DND-41 (cell line): ENCODE measurements at regions not wholly inside any gene's neighbourhood (a gene's known extent, or its start where the extent isn't known, plus 50 kb on each side); places are given as distances from the start of the nearest gene placed in this dataset.

ENCODE experiments used
- ATAC-seq: fragments of 200-7000 bp; cut with Tn5 transposase; 3 replicates; pipeline ENCODE4 v1.9.1; 2021; ENCODE audit warnings: low read depth; ENCODE audit not compliant: insufficient read depth
- DNase-seq: peaks from one replicate; pipeline ENCODE4 v3.0.0-alpha.2; 2020
- H2AFZ ChIP-seq: 2 replicates; pipeline ENCODE4 v1.6.0; 2012; ENCODE audit warnings: low read depth, low read length
- H3K27ac ChIP-seq: 2 replicates; pipeline ENCODE4 v1.5.1; 2012; ENCODE audit warnings: low read length, inconsistent platforms
- H3K27me3 ChIP-seq: fragments of 200-600 bp; sonication (generic); 2 replicates; pipeline ENCODE4 v1.6.0; 2012; ENCODE audit warnings: low read length, mild to moderate bottlenecking, inconsistent platforms; ENCODE audit not compliant: insufficient read depth, poor library complexity
- H3K36me3 ChIP-seq: 2 replicates; pipeline ENCODE4 v1.5.1; 2012; ENCODE audit warnings: low read length, inconsistent platforms; ENCODE audit not compliant: insufficient read depth
- H3K4me1 ChIP-seq: 2 replicates; pipeline ENCODE4 v1.5.1; 2012; ENCODE audit warnings: mild to moderate bottlenecking, low read length; ENCODE audit not compliant: insufficient read depth
- H3K4me2 ChIP-seq: 2 replicates; pipeline ENCODE4 v1.6.0; 2012; ENCODE audit warnings: mild to moderate bottlenecking, moderate library complexity, low read length, inconsistent platforms; ENCODE audit not compliant: insufficient read depth
- H3K4me3 ChIP-seq, 2 experiments: fragments of 200-600 bp in 1 of 2; shearing (Covaris generic) in 1 of 2; 2 replicates each; pipeline ENCODE4 v1.5.1; 2012 to 2016; ENCODE audit warnings: inconsistent platforms in 2 of 2, low read length in 2 of 2, mild to moderate bottlenecking in 2 of 2, low read depth in 1 of 2, moderate library complexity in 1 of 2
- H3K79me2 ChIP-seq: 2 replicates; pipeline ENCODE4 v1.6.0; 2012; ENCODE audit warnings: low read length, inconsistent platforms; ENCODE audit not compliant: insufficient read depth
- H3K9ac ChIP-seq: 2 replicates; pipeline ENCODE4 v1.6.0; 2012; ENCODE audit warnings: low read depth, mild to moderate bottlenecking, inconsistent platforms, low read length, moderate library complexity
- H3K9me3 ChIP-seq: 2 replicates; pipeline ENCODE4 v1.5.1; 2012; ENCODE audit warnings: low read length, moderate library complexity, mild to moderate bottlenecking, inconsistent platforms; ENCODE audit not compliant: insufficient read depth, severe bottlenecking
- H4K20me1 ChIP-seq: 2 replicates; pipeline ENCODE4 v1.6.0; 2012; ENCODE audit warnings: low read length; ENCODE audit not compliant: insufficient read depth
- EZH2 ChIP-seq: IDR thresholded peaks from 3 replicates; pipeline ENCODE4 v1.6.1; 2012; ENCODE audit warnings: borderline replicate concordance, low read depth, mild to moderate bottlenecking, moderate library complexity, low read length, inconsistent platforms; ENCODE audit not compliant: severe bottlenecking
- TF ChIP-seq, protein P1 (sequence below): IDR thresholded peaks from 2 replicates; pipeline ENCODE4 v1.5.1; 2012; ENCODE audit warnings: borderline replicate concordance, low read length, moderate library complexity, mild to moderate bottlenecking; ENCODE audit not compliant: poor library complexity, severe bottlenecking; ENCODE audit errors: extremely low read depth

DNA sequence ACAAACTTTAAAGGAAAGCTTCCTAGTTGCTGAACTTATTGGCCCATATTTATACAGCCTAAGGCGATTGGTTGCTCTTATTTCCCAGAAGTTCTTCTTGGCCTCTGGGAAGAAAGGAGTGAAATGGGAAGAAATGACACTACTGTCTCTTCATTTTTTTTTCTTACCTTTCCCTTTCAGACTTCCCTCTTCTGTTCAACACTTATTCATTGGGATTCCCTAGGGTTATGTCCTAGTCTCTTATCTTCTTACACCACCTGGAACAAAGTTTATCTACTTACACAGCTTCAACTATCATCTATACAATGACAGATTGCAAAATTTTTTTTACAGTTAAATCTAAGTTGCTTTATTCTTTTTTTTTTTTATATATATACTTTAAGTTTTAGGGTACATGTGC is 68.0 kb downstream of the SNX12 start:
- H3K79me2 ChIP-seq: no peaks in the 10 kb centered on the region
- no peak for TF ChIP-seq EZH2
- TF ChIP-seq, protein P1, sequence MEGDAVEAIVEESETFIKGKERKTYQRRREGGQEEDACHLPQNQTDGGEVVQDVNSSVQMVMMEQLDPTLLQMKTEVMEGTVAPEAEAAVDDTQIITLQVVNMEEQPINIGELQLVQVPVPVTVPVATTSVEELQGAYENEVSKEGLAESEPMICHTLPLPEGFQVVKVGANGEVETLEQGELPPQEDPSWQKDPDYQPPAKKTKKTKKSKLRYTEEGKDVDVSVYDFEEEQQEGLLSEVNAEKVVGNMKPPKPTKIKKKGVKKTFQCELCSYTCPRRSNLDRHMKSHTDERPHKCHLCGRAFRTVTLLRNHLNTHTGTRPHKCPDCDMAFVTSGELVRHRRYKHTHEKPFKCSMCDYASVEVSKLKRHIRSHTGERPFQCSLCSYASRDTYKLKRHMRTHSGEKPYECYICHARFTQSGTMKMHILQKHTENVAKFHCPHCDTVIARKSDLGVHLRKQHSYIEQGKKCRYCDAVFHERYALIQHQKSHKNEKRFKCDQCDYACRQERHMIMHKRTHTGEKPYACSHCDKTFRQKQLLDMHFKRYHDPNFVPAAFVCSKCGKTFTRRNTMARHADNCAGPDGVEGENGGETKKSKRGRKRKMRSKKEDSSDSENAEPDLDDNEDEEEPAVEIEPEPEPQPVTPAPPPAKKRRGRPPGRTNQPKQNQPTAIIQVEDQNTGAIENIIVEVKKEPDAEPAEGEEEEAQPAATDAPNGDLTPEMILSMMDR: no peak
- no peaks in the 10 kb centered on the region for H3K4me1 ChIP-seq
- H3K27ac ChIP-seq: no peak overlapping the region
- H3K9ac ChIP-seq: no peak overlapping the region
- no peak for ATAC-seq
- no peak for DNase-seq
- H3K4me2 ChIP-seq: no peak overlapping the region
- H3K27me3 ChIP-seq: no peaks in the 10 kb centered on the region
- H3K36me3 ChIP-seq: no peaks in the 10 kb centered on the region
- H2AFZ ChIP-seq: no peak overlapping the region
- H4K20me1 ChIP-seq: no peaks in the 10 kb centered on the region
- H3K9me3 ChIP-seq: no peaks in the 10 kb centered on the region
- no peak overlapping the region for H3K4me3 ChIP-seq

DNA sequence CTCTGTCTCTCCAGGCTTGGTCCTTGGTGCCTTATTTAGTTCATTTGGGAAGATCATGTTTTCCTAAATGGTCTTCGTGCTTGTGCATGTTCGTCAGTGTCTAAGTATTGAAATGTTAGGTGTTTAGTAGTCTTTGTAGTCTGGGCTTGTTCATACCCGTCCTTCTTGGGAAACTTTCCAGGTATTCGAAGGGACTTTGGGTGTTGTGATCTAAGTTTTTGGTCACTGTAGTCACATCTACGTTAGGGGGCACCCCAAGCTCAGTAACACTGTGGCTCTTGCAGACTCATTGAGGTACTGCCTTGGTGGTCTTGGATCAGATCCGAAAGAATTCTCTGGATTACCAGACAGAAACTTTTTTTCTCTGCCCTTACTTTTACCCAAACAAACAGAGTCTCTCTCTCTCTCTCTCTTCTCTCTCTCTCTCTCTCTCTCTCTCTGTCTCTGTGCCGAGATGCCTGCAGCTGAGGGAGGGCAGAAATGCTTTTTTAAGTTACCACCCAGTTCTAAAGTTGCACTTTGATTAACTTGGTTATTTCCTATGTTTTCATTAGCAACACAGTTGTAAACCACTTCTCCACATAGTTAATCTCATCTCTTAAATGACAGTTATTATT is 67.6 kb upstream of the SLC7A3 start:
- H2AFZ ChIP-seq: no peak overlapping the region

DNA sequence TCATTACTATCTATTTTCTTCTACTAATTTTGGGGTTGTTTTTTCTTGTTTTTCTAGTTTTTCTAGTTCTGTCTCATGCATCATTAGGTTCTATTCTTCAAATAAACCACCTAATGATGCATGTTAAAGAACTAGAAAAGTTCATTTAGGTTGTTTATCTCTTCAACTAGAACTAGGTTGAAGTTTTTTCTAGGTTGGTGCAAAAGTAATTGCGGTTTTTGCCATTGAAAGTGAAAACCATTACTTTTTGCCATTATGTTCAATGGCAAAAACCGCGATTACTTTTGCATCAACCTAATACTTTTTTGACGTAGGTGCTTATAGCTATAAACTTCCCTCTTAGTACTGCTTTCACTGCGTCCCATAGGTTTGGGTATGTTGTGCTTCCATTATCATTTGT is 64.4 kb upstream of the SLC7A3 start:
- ATAC-seq (no peak), DNase-seq (no peak)
- no peak overlapping the region for H2AFZ ChIP-seq
- H3K27ac ChIP-seq: no peak overlapping the region
- no peaks in the 10 kb centered on the region for H3K27me3 ChIP-seq
- no peaks in the 10 kb centered on the region for H3K79me2 ChIP-seq
- no peaks in the 10 kb centered on the region for H3K36me3 ChIP-seq
- no peaks in the 10 kb centered on the region for H3K4me1 ChIP-seq
- H3K4me2 ChIP-seq: no peak overlapping the region
- TF ChIP-seq, protein P1: no peak
- TF ChIP-seq EZH2: no peak
- H4K20me1 ChIP-seq: no peaks in the 10 kb centered on the region
- H3K4me3 ChIP-seq: no peak overlapping the region
- no peaks in the 10 kb centered on the region for H3K9me3 ChIP-seq
- no peak overlapping the region for H3K9ac ChIP-seq

More for the DNA sequence above, 67.6 kb upstream of the SLC7A3 start:
- Histone ChIP-seq H3K79me2 (no peaks in the 10 kb centered on the region), H3K4me2 (no peak overlapping the region), H3K27ac (no peak overlapping the region), H3K27me3 (no peaks in the 10 kb centered on the region), H3K9me3 (no peaks in the 10 kb centered on the region), H3K9ac (no peak overlapping the region), H4K20me1 (no peaks in the 10 kb centered on the region), H3K36me3 (no peaks in the 10 kb centered on the region), H3K4me3 (no peak overlapping the region), H3K4me1 (no peaks in the 10 kb centered on the region)
- no peak for ATAC-seq
- TF ChIP-seq EZH2: no peak
- TF ChIP-seq, protein P1: no peak
- peak; percentile 10 for DNase-seq

DNA sequence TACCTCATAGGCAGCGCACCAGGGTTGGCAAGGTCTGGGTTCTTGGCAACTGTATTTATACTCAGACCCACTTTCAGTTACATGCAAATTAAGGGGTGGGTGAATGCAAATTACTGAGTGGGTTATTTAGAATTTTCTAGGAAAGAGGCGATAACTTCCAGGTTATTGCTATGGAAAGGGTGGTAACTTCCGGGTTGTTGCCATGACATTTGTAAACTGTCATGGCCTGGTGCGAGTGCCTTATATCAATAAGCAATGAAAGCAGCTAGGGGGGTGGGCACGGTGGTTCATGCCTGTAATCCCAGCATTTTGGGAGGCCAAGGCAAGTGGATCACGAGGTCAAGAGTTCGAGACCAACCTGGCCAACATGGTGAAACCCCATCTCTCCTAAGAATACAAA is 57.5 kb upstream of the SLC7A3 start:
- Histone ChIP-seq H3K27me3 (no peaks in the 10 kb centered on the region), H4K20me1 (no peaks in the 10 kb centered on the region), H3K4me3 (no peak overlapping the region), H3K36me3 (no peaks in the 10 kb centered on the region), H3K79me2 (no peaks in the 10 kb centered on the region), H3K4me1 (no peaks in the 10 kb centered on the region), H3K9me3 (no peaks in the 10 kb centered on the region), H3K9ac (no peak overlapping the region), H2AFZ (no peak overlapping the region), H3K4me2 (no peak overlapping the region), H3K27ac (no peak overlapping the region)
- ATAC-seq (no peak), DNase-seq (no peak)
- TF ChIP-seq EZH2: no peak
- TF ChIP-seq, protein P1: no peak
